GM23338 (cell line): ENCODE measurements at regions not wholly inside any gene's neighbourhood (a gene's known extent, or its start where the extent isn't known, plus 50 kb on each side); places are given as distances from the start of the nearest gene placed in this dataset.

Source experiments
- CTCF ChIP-seq, 2 experiments: fragments of 200-600 bp in 1 of 2; sonication (generic) in 1 of 2; conservative IDR thresholded peaks; 2 replicates each; pipeline versions ENCODE4 v1.5.1 to v1.6.1; 2016 to 2017; ENCODE audit warnings: antibody characterized with exemption in 2 of 2, low read depth in 2 of 2, mild to moderate bottlenecking in 2 of 2, moderate library complexity in 1 of 2
- EZH2 ChIP-seq: fragments of 200-600 bp; sonication (generic); IDR thresholded peaks from one replicate; pipeline ENCODE4 v1.8.0; 2017; ENCODE audit warnings: antibody characterized with exemption, mild to moderate bottlenecking, low read depth; ENCODE audit not compliant: unreplicated experiment
- POLR2AphosphoS5 ChIP-seq: IDR thresholded peaks from 2 replicates; pipeline ENCODE4 v1.6.1; 2016; ENCODE audit warnings: antibody characterized with exemption, low read depth

DNA sequence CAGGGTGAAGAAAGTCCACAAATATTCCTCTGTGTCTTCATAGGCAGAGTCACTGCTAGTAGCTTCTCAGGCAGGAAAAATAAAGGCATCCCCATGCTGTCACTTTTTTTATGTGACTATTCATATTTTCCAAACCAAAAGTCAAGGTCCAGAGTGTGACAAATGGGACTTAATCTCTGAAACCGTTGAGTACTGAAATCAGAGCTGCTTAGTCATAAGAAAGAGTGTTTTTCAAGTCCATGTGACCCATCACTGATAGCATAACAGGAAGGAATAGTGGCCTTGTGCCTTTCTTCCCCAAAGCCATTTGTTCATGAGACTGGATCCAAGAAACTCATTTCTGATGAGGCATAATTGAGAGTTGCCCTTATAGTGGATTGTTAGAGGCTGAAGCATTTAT lies 210.3 kb upstream of the TSHZ2 start:
- TF ChIP-seq CTCF (conservative IDR thresholded peaks at IDR 0.05; ENCODE audit: low read depth in 2 of 2) (no peak), POLR2AphosphoS5 (no peak), EZH2 (no peak)
